Type B pancreatic cell (in vitro differentiated cells): ENCODE measurements at regions not wholly inside any gene's neighbourhood (a gene's known extent, or its start where the extent isn't known, plus 50 kb on each side); places are given as distances from the start of the nearest gene placed in this dataset.

ENCODE experiments used
- DNase-seq: peaks from one replicate; pipeline ENCODE4 v3.0.0; 2021; ENCODE audit warnings: mixed read lengths; ENCODE audit not compliant: unreplicated experiment; ENCODE audit errors: extremely low spot score
- H3K27ac Mint-ChIP-seq: 2 replicates; pipeline ENCODE4 v1.8.0; 2021; ENCODE audit warnings: mild to moderate bottlenecking, mixed read lengths
- H3K27me3 Mint-ChIP-seq: 2 replicates; pipeline ENCODE4 v1.8.0; 2021; ENCODE audit warnings: mixed read lengths
- H3K36me3 Mint-ChIP-seq: 2 replicates; pipeline ENCODE4 v1.8.0; 2021; ENCODE audit warnings: mixed read lengths
- H3K4me1 Mint-ChIP-seq: one replicate; pipeline ENCODE4 v1.8.0; 2021; ENCODE audit warnings: mixed read lengths; ENCODE audit not compliant: unreplicated experiment
- H3K4me3 Mint-ChIP-seq: 2 replicates; pipeline ENCODE4 v1.8.0; 2021; ENCODE audit warnings: mild to moderate bottlenecking, mixed read lengths
- H3K9me3 Mint-ChIP-seq: 2 replicates; pipeline ENCODE4 v1.8.0; 2021; ENCODE audit warnings: mixed read lengths
- TF ChIP-seq, protein P1 (sequence below): fragments of 200-600 bp; sonication (generic); conservative IDR thresholded peaks from 2 replicates; pipeline ENCODE4 v1.5.0; 2021; ENCODE audit warnings: antibody characterized with exemption, mild to moderate bottlenecking

GRCh38 chrX:80267790-80268189 is 152.5 kb upstream of the TENT5D start:
- no peaks in the 10 kb centered on the region for H3K27me3 Mint-ChIP-seq
- DNase-seq, result no peak
- no peaks in the 10 kb centered on the region for H3K9me3 Mint-ChIP-seq
- H3K4me1 Mint-ChIP-seq, result no peaks in the 10 kb centered on the region
- H3K4me3 Mint-ChIP-seq, result no peak overlapping the region
- no peaks in the 10 kb centered on the region for H3K36me3 Mint-ChIP-seq
- TF ChIP-seq, protein P1, sequence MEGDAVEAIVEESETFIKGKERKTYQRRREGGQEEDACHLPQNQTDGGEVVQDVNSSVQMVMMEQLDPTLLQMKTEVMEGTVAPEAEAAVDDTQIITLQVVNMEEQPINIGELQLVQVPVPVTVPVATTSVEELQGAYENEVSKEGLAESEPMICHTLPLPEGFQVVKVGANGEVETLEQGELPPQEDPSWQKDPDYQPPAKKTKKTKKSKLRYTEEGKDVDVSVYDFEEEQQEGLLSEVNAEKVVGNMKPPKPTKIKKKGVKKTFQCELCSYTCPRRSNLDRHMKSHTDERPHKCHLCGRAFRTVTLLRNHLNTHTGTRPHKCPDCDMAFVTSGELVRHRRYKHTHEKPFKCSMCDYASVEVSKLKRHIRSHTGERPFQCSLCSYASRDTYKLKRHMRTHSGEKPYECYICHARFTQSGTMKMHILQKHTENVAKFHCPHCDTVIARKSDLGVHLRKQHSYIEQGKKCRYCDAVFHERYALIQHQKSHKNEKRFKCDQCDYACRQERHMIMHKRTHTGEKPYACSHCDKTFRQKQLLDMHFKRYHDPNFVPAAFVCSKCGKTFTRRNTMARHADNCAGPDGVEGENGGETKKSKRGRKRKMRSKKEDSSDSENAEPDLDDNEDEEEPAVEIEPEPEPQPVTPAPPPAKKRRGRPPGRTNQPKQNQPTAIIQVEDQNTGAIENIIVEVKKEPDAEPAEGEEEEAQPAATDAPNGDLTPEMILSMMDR, result no peak
- no peak overlapping the region for H3K27ac Mint-ChIP-seq

- H3K27me3 Mint-ChIP-seq, result no peaks in the 10 kb centered on the region
- H3K9me3 Mint-ChIP-seq, result no peaks in the 10 kb centered on the region
- H3K36me3 Mint-ChIP-seq, result no peaks in the 10 kb centered on the region
- no peak overlapping the region for H3K27ac Mint-ChIP-seq
- H3K4me3 Mint-ChIP-seq, result no peak overlapping the region
- TF ChIP-seq, protein P1, result peak; percentile 66
- no peak for DNase-seq
- no peaks in the 10 kb centered on the region for H3K4me1 Mint-ChIP-seq
Observed at GRCh38 chrX:80282535-80282934, 137.7 kb upstream of the TENT5D start.

GRCh38 chrX:80285131-80285773 is 135.0 kb upstream of the TENT5D start:
- no peak overlapping the region for H3K27ac Mint-ChIP-seq
- H3K27me3 Mint-ChIP-seq, result no peaks in the 10 kb centered on the region
- TF ChIP-seq, protein P1, result peak; percentile 72
- no peaks in the 10 kb centered on the region for H3K9me3 Mint-ChIP-seq
- no peaks in the 10 kb centered on the region for H3K36me3 Mint-ChIP-seq
- H3K4me3 Mint-ChIP-seq, result no peak overlapping the region
- H3K4me1 Mint-ChIP-seq, result no peaks in the 10 kb centered on the region
- DNase-seq, result no peak

- H3K4me3 Mint-ChIP-seq, result no peak overlapping the region
Observed at GRCh38 chrX:80290834-80291233, 129.4 kb upstream of the TENT5D start.

GRCh38 chrX:80293354-80293753 is 126.9 kb upstream of the TENT5D start:
- Mint-ChIP-seq H3K4me1 (no peaks in the 10 kb centered on the region), H3K27me3 (no peaks in the 10 kb centered on the region), H3K27ac (no peak overlapping the region), H3K9me3 (peaks cover 3% of the 10 kb centered on the region), H3K4me3 (no peak overlapping the region), H3K36me3 (no peaks in the 10 kb centered on the region)
- TF ChIP-seq, protein P1, result no peak
- no peak for DNase-seq

More at GRCh38 chrX:80290834-80291233, 129.4 kb upstream of the TENT5D start:
- no peaks in the 10 kb centered on the region for H3K36me3 Mint-ChIP-seq
- H3K4me1 Mint-ChIP-seq, result no peaks in the 10 kb centered on the region
- no peak for DNase-seq
- no peaks in the 10 kb centered on the region for H3K27me3 Mint-ChIP-seq
- no peaks in the 10 kb centered on the region for H3K9me3 Mint-ChIP-seq
- H3K27ac Mint-ChIP-seq, result no peak overlapping the region
- TF ChIP-seq, protein P1, result no peak
